ENCODE measurements at regions not wholly inside any gene's neighbourhood (a gene's known extent, or its start where the extent isn't known, plus 50 kb on each side); places are given as distances from the start of the nearest gene placed in this dataset.

- DNase-seq (ENCODE audit: extremely low read depth in 1 of 2, low read depth in 1 of 2): no peak
These were observed 208.0 kb upstream of the ANKRD55 start for GRCh38 chr5:56440871-56441740.

DNA sequence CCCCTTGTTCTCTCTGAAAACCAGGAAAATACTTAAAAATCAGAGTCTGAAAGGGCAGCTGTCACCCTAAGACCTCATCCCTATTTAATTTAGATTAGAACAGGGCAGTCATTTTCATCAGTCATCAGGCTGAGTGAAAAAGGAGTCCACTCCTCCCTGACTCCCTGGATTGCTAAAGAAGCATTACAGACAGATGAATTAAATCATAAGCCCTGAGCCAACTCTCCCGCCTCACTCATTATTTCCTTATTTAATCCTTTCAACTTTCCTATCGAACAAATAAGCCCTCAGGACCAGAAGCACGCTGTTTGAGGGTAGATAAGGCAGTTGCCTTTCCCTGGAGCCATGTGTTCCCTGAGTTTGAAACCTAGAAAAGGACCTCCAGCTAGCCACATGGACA lies 201.9 kb upstream of the ANKRD55 start:
- no peak for DNase-seq (ENCODE audit: extremely low read depth in 1 of 2, low read depth in 1 of 2)

- DNase-seq (ENCODE audit: extremely low read depth in 1 of 2, low read depth in 1 of 2): no peak
These were observed 200.0 kb upstream of the ANKRD55 start for GRCh38 chr5:56433039-56433617.

- DNase-seq (ENCODE audit: extremely low read depth in 1 of 2, low read depth in 1 of 2): no peak
These were observed 199.2 kb upstream of the ANKRD55 start for GRCh38 chr5:56432321-56432720.

- DNase-seq (ENCODE audit: extremely low read depth in 1 of 2, low read depth in 1 of 2): no peak
These were observed 197.3 kb upstream of the ANKRD55 start for GRCh38 chr5:56430422-56430821.

- no peak for DNase-seq (ENCODE audit: extremely low read depth in 1 of 2, low read depth in 1 of 2)
These were observed 196.0 kb upstream of the ANKRD55 start for GRCh38 chr5:56429110-56429561.

DNA sequence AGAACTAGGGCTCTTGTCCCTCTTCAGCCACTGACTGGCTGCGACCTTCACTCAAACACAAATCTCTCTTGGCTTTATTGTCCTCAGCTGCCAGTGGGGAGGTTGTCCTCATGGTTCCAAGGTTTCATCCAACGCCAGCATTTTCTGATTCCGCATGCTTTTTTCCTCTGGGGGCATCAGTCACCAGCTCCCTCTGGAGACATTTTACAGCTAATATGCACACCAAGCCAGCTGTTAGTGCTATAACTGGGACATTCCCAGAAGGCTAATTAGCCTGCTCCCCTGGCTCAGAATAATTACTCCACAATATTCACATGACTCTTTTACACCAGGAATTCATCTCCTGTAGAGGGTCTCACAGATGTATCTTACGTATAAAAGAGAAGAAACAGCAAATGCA lies 193.6 kb upstream of the ANKRD55 start:
- DNase-seq (ENCODE audit: extremely low read depth in 1 of 2, low read depth in 1 of 2): no peak

- DNase-seq (ENCODE audit: extremely low read depth in 1 of 2, low read depth in 1 of 2): no peak
These were observed 189.1 kb upstream of the ANKRD55 start for GRCh38 chr5:56422076-56422762.

- no peak for DNase-seq (ENCODE audit: extremely low read depth in 1 of 2, low read depth in 1 of 2)
These were observed 188.3 kb upstream of the ANKRD55 start for GRCh38 chr5:56421246-56422075.

GRCh38 chr5:56420323-56420722 lies 187.2 kb upstream of the ANKRD55 start:
- no peak for DNase-seq (ENCODE audit: extremely low read depth in 1 of 2, low read depth in 1 of 2)

- DNase-seq (ENCODE audit: extremely low read depth in 1 of 2, low read depth in 1 of 2): no peak
These were observed 186.5 kb upstream of the ANKRD55 start for GRCh38 chr5:56419667-56420066.

GRCh38 chr5:56415356-56415765 lies 182.2 kb upstream of the ANKRD55 start:
- no peak for DNase-seq (ENCODE audit: extremely low read depth in 1 of 2, low read depth in 1 of 2)

DNA sequence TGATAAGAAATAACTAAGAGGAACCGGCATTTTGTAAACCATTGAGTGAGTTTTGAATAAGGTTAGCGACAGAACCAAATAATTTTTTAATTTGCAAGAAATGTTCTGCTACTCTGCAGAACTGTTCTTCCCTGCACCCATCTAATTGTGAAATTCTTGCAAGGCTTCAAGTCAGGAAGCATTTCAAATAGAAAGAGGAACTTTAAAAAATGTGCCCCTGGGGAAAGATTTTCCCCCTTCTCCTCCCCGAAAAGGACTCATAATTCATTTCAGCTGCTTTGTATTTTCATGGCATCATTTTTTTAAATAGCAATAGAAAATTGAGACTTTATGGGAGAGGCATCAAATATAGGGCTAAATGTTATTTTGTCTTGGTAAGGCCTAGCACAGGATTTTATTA lies 180.9 kb upstream of the ANKRD55 start:
- no peak for DNase-seq (ENCODE audit: extremely low read depth in 1 of 2, low read depth in 1 of 2)

DNA sequence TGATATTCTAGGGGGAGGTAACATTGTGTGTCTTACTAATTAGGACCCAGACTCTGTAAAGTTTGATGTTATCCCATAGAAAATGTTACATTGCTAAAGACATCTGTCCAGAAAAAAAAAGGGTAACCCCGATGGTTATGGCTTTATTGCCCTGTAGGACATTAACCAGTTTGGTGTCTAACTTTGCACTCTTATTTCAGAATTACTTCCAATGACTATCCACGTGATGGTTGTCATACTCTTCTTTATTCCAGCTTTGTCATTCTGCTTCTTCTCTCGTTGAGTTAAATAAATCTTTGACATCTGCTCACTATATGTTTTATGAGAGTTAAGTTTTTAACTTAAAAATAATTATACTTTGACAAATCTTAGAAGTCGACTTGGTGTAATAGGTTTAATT lies 180.4 kb upstream of the ANKRD55 start:
- DNase-seq (ENCODE audit: extremely low read depth in 1 of 2, low read depth in 1 of 2): no peak

DNA sequence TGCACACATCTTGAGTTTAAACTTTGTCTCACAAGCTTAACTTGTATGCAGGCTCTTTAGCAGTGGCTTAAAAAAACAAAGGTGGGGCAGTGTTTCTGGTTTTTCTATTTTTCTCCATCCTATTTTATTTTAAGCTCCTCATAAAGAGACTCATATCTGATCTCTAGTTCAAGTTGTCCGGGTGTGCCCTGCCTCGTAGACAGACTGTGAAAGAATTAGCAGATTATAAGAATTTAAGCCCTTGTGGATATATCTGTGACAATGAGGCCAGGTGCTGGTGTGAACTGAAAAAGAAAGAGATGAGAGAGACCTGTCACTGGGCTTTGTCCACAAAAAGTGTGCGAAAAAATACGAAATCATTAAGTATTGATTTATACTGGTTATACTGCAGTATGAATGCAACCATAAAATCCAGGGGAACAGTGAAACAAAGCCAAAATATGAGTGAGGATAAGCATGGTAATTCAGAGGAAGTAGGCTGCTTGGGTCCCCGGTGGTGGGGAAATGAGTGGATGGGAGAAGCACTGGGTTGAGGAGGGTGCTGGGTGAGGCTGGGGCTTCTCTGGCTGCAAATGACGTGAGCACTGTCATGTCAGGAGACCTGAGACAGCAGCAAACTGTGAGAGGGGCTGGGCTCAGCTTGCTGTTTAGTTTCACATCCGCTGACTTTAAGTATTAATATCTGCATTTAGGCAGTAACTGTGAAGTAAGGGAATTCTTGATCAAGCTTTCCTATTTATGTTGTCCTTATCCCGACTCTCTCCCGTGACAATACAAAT lies 179.7 kb upstream of the ANKRD55 start:
- no peak for DNase-seq (ENCODE audit: extremely low read depth in 1 of 2, low read depth in 1 of 2)

- DNase-seq (ENCODE audit: extremely low read depth in 1 of 2, low read depth in 1 of 2): no peak
These were observed 177.6 kb upstream of the ANKRD55 start for GRCh38 chr5:56410696-56411095.

DNA sequence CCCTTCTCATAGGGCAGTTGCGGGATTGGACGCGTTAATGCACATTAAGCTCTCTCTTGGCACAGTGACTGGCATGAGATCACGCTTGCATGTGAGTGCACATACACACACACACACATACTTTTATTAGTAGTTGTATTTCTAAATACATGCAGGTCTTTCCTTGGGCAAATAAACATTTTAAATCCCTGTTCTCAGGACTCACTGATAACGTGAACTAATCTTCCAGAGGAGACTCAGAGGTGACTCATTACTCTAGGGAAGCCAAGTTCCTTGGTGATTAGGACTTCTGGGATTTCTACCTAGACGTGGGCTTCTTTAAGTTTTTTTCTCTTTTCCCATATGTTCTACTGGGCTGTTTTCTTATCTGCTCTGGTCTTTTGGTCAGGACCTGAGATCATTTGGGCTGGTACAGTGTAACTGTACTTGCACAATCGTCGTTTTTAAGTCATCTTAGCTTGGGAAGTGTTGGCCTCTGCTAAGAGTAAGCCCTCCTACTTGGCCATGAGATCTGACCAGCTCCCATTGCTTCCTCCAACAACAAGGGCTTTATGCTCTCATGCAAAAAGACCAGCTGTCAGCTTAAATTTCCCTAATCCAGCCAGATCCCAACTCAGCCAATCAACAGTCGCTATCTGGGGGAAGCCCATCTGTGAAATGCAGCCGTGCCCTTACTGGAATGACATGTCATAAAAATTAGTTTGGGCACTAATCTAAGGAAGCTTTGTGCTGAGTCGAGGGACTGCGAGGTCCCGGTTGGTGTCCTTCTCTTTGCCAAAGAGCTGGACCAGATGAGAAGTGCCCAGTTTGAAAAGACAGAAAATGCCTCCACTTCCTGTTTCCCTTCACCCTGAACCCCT lies 176.4 kb upstream of the ANKRD55 start:
- no peak for DNase-seq (ENCODE audit: extremely low read depth in 1 of 2, low read depth in 1 of 2)

GRCh38 chr5:56406838-56407237 lies 173.7 kb upstream of the ANKRD55 start:
- DNase-seq (ENCODE audit: extremely low read depth in 1 of 2, low read depth in 1 of 2): no peak

DNA sequence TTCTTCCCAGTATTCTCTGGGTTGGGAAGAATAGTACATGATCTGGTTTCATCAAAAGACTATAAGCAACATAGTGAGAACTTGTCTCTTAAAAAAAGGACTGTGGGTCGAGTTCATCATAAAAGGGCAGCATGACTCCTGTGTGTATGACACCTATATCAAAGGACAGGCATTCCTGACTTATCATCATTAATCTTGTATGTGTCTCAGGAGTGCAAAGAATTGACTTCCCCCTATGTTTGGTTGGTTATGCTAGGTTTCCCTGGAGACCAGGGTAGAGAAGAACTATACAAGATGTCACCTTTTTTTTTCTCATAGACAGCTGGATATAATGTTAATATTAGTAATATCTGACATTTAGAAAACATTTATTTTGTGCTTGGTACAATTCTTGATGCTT lies 173.1 kb upstream of the ANKRD55 start:
- no peak for DNase-seq (ENCODE audit: extremely low read depth in 1 of 2, low read depth in 1 of 2)

Data from activated CD8-positive, alpha-beta memory T cell treated with anti-CD3 and anti-CD28 coated beads for 1 hour (primary cell).